ENCODE measurements at regions not wholly inside any gene's neighbourhood (a gene's known extent, or its start where the extent isn't known, plus 50 kb on each side); places are given as distances from the start of the nearest gene placed in this dataset.
A peak's percentile ranks its signal among the peaks of the same experiment; 100 is the strongest.

DNA sequence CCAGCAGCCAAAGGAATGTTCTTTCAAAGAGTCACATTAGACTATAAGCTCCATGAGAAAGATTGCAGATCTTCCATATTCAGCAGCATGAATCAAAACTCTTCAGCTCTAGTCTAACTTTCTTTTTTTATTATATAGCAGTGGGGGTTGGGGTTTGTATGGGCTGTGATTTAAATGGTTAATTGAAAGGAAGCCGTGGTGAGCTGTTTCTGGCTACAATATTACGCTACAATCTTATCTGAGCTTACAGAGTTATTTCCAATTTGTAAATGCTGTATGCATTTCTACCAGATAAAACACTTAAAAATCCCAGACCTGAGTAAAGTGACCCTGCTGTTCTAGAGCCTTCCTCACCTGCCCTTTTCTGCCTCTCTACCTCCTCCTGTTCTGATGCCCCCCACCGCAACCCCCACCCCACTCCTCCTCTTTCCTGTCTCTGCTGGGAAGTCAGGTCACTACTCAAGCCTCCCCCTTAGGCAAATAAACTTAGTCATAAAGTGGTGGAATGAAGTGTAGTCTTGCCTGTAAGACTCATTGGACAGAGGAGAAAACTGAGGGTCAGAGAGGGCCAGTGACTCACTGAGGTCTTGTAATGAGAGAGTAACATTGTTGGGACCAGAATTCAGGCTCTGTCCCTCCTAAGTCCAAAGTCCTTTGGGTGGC, 1089.5 kb downstream of the BCL11B start:
- DNase-seq = peak; percentile 73

DNA sequence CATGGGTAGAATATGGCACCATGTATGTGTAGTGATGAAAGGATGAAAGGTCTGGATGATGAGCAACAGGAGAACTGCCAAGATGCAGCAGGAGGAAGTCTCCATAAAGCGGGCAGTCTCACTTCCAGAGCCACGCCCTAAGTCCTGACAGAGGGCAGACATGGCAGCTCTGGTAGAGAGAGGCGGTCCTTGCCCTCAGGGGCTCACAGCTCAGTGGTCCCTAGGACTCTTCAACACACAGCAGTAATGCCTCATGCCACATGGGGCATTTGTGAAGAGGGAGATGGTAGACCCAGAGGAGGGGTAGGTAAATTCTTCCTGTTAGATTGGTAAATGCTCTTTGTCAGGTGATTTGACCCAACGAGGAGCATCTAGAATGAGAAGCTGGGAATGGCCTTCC, 1088.4 kb downstream of the BCL11B start:
- no peak for DNase-seq

DNA sequence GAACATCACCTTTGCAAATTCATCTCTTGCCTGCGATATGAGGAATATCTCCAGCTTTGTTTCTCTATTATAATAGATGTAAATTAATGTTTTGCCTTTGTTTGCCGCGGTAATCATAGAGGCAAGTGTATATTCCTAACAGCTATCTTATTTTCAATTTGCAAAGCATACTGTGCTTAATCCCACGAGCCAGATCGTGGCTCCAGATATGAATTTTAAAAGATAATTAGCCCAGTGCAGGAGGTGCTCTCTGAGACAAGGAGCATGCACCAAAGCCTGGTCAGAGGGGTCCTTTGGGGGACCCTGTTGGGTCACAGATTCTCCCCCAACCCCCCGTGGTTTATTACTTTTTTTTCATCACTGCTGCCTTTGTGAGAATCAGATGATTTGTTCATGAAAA, 1087.5 kb downstream of the BCL11B start:
- DNase-seq = no peak

GRCh38 chr14:98185036-98185435, 1087.0 kb downstream of the BCL11B start:
- DNase-seq = no peak

- no peak for DNase-seq
Measured at GRCh38 chr14:98186140-98186539, 1085.9 kb downstream of the BCL11B start.

DNA sequence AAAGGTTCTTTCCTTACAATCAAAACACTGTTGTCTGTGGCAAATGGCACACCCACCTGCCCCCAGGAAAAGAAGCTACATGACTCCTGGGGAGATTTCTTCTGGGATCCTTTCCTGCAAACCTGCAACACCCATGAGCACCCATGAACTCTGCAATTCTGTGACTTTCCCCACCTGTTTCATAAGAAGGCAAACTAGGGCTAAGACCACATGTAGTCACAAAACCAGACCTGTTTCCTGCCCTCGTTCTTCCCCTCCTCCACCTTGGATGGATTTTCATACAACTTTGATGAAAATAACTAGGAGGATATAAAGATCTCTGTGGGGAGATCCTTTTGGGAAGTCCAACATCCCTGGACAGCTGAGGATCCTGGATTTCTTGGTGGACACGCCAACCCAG, 1084.7 kb downstream of the BCL11B start:
- no peak for DNase-seq

GRCh38 chr14:98189062-98189461, 1082.9 kb downstream of the BCL11B start:
- no peak for DNase-seq

DNA sequence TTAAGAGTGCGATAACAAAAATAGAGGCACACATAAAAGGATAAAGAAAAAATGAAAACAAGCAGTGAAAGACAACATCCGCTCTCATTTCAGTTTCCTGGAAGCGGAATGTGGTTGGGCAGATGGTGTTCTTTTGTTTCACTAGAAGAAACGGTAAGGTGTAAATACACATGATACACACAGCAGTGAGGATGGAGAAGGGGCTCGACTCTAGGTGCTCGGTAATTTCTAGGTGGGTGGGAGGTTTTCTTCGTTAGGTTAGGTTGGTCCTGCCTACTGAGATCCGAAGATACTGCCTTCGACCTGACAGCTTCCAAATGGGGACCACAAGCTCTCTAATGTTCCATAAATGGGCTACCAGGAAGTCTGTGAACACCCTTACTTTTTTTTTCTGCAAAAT, 1082.5 kb downstream of the BCL11B start:
- no peak for DNase-seq

DNA sequence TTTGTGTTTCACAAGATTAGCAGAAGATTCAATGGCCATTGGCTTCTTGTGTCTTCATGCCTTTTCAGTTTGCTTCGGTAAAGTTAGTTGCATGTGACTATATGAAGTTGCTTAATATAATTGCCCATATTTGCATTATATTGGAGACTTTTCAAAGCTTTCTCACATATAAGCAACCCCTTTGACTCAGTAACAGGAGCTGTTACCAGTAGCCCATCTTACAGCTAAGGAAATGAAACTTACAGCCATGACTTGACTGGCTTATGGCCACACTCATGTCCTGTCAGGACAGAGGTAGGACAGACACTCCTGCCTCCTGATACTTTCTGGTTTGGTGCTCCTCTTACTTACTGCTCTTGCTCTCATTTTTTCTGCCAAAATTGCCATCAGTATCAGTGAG, 1082.1 kb downstream of the BCL11B start:
- no peak for DNase-seq

GRCh38 chr14:98192946-98193345, 1079.1 kb downstream of the BCL11B start:
- DNase-seq = no peak

- no peak for DNase-seq
Measured at GRCh38 chr14:98194821-98195220, 1077.2 kb downstream of the BCL11B start.

DNA sequence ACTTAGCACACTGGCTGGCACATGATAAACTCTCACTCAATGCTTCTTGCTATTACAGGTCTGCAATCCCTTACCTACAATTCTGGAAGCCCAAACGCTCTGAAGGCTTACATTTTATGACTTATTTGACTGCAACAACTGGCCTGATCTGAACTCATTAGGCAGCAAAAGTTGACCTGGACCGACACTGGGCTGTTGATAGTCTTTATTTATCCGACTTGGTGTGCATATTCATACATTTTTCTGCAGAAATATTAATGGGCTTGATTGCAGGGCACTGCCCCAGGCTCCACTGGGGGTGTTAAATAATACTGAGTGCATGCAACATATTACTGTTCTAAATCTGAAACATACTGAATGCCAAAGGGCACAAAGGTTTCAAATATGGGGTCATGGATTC, 1076.7 kb downstream of the BCL11B start:
- no peak for DNase-seq

GRCh38 chr14:98197933-98198332, 1074.1 kb downstream of the BCL11B start:
- no peak for DNase-seq

GRCh38 chr14:98198385-98198784, 1073.6 kb downstream of the BCL11B start:
- DNase-seq = peak; percentile 47

GRCh38 chr14:98200601-98201000, 1071.4 kb downstream of the BCL11B start:
- DNase-seq = no peak

DNA sequence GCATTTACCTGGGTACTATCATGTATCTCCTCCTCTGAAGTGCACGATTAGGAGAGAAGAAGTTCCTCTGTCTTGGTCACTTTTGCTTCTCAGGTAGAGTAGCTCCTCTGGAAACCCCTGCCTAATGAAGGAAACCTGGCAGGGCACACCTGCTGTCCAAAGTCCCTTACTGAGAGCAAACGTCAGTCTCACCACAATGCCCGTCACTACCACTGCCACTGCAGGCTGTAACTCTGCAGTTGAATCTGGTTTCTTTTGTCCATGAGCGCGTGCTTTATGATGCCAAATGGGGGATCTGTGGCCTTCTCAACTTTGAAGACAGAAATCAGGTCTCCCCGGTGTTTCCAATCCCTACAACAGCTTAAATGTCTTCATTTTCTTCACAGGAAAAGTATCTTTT, 1068.6 kb downstream of the BCL11B start:
- no peak for DNase-seq

GRCh38 chr14:98204139-98204538, 1067.9 kb downstream of the BCL11B start:
- DNase-seq = no peak

- no peak for DNase-seq
Measured at GRCh38 chr14:98207415-98207814, 1064.6 kb downstream of the BCL11B start.

- no peak for DNase-seq
Measured at GRCh38 chr14:98208211-98208611, 1063.8 kb downstream of the BCL11B start.

GRCh38 chr14:98208943-98209342, 1063.1 kb downstream of the BCL11B start:
- no peak for DNase-seq

GRCh38 chr14:98210045-98210672, 1061.8 kb downstream of the BCL11B start:
- DNase-seq = peak; percentile 50

DNA sequence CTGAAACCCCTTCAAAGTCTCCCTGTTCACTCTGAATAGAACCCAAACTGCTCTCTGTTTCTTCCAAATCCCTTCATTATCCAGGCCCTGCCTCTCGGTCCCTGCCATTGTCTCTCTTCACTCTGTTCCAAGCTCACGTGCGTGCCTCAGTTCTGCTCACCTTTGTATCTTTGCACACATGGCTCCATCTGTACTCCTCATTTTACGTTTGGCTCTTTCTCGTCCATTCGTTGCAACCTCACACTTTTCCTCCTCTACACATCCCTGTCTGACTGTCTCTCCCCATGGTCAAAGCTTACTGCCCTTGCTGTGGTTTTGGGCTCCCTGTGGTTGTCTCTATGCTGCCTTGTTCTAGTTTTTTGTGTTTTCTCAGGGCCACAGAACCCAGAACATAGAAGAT, 1054.5 kb downstream of the BCL11B start:
- DNase-seq = no peak

DNA sequence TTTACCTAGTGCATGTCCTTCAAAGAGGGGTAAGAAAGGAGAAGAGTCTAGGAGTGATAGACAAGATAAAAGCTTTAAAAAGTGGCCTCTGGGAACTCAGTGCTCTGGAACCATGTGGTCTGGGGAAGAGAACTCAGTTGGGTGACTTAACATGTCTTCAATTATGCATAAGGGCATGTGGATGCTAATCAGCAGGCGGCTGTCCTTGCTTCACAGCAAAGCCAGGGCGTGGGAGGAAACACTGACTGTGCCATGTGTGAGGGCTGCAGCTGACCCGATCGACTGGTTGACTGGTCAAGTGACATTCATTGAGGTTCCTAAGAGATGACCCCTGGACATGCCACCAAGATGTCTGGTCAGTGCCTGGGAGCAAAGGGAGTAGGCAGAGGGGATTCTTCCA, 1053.8 kb downstream of the BCL11B start:
- no peak for DNase-seq

DNA sequence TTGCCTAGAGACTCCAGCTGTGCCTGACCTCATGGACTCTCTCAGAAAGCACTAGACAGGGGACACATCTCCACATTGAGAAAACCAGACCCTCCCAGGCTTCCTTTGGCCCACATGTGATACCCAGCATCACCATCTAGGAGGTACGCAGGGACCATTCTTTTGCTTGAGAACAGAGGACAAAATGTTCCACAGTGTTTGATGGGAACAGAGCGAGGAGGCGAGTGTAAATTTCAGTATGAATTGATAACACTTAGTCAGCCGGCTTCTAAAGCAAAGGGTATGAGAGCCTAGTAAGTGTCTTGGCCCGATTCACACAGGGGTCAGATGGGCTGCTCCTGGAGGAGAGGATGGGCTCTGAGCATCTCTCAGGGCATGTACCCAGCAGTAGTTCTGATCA, 1052.4 kb downstream of the BCL11B start:
- no peak for DNase-seq

DNA sequence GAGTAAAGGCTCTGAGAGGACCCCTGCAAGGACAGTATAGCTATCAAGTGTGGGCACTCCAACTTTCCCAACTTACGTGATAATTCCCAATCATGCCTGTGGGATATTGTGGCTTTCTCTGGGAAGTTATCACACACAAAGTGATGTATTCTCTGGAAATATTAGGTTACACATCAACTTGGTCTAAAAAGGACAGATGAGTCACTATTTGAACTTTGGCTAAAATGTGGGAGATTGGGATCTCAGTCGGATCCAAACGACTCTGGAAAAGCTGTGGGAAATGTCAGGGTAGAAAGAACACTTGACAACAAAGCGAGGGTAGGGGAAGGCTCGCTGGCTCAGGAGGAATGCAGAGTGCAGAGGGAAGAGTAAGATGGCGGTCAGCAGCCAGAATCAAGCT, 1048.9 kb downstream of the BCL11B start:
- DNase-seq = no peak
